K562 (cell line): ENCODE measurements at regions not wholly inside any gene's neighbourhood (a gene's known extent, or its start where the extent isn't known, plus 50 kb on each side); places are given as distances from the start of the nearest gene placed in this dataset.

Experiments used
- ATAC-seq: fragments of 200-7000 bp; cut with Tn5 transposase; 3 replicates; pipeline ENCODE4 v1.9.1; 2020; ENCODE audit warnings: moderate library complexity
- BruUV-seq: library from RNA; stranded (reverse); fragments of 400-500 nt; replicated peaks from 2 replicates; lab custom pipeline; 2021; lab: Mats Ljungman, UMichigan
- CTCF ChIA-PET: fragments of 300-600 bp; formaldehyde crosslinking; extraction: SDS; loops from one replicate; lab custom pipeline; 2021; ENCODE audit warnings: low intra/inter-chr PET ratio; lab: Yijun Ruan, JAX
- POLR2A ChIA-PET: fragments of 300-600, 350-650 bp; sonication (Branson Sonifier 250); formaldehyde crosslinking; extraction: SDS; loops from one replicate; lab custom pipeline; 2021; ENCODE audit warnings: antibody characterized with exemption, inconsistent platforms; lab: Yijun Ruan, JAX
- DNase-seq, 4 experiments: peaks; one replicate each; pipeline versions ENCODE4 v3.0.0 to v3.0.0-alpha.2; 2011 to 2018; ENCODE audit warnings: low spot score in 3 of 4, mixed read lengths in 3 of 4; ENCODE audit errors: extremely low read depth in 1 of 4
- FAIRE-seq: peaks from 2 replicates; lab custom pipeline; 2011; peaks lifted over from hg19 to GRCh38; lab: Jason Lieb, UNC
- H2AFZ ChIP-seq: 2 replicates; pipeline ENCODE4 v1.6.0; 2011; ENCODE audit warnings: low read depth, low read length, control low read depth, inconsistent platforms
- H3K27ac ChIP-seq: fragments of 200-600 bp; 3 replicates; pipeline ENCODE4 v1.8.0; 2011; ENCODE audit warnings: low read depth, mild to moderate bottlenecking, control low read depth, inconsistent platforms, low read length, moderate library complexity, mixed read lengths; ENCODE audit errors: extremely low read depth
- H3K27me3 ChIP-seq, 2 experiments: fragments of 300-600 bp in 1 of 2; 2 replicates in 1 of 2; 3 replicates in 1 of 2; pipeline versions ENCODE4 v1.6.0 to v1.8.0; 2011; ENCODE audit warnings: inconsistent platforms in 2 of 2, low read length in 2 of 2, mild to moderate bottlenecking in 1 of 2, mixed read lengths in 1 of 2, moderate library complexity in 1 of 2; ENCODE audit not compliant: control insufficient read depth in 2 of 2, insufficient read depth in 2 of 2
- H3K36me3 ChIP-seq: fragments of 300-600 bp; 3 replicates; pipeline ENCODE4 v1.8.0; 2011; ENCODE audit warnings: mild to moderate bottlenecking, low read length, inconsistent platforms; ENCODE audit not compliant: control insufficient read depth, insufficient read depth
- H3K4me1 ChIP-seq, 2 experiments: fragments of 200-600 bp in 1 of 2; replicated peaks in 1 of 2; 2 replicates in 1 of 2; 3 replicates in 1 of 2; pipeline versions ENCODE4 v1.5.1 to v1.8.0; 2011; ENCODE audit warnings: inconsistent platforms in 2 of 2, low read length in 2 of 2, mild to moderate bottlenecking in 1 of 2, mixed read lengths in 1 of 2, moderate library complexity in 1 of 2; ENCODE audit not compliant: control insufficient read depth in 2 of 2, insufficient read depth in 2 of 2
- H3K4me2 ChIP-seq: 2 replicates; pipeline ENCODE4 v1.6.1; 2011; ENCODE audit warnings: low read length, control low read depth, inconsistent platforms, mixed read lengths; ENCODE audit not compliant: insufficient read depth
- H3K4me3 ChIP-seq: fragments of 200-600 bp; sonication (generic), shearing (Covaris generic); 2 replicates; pipeline ENCODE4 v1.5.1; 2016; ENCODE audit warnings: control low read depth, inconsistent platforms
- H3K79me2 ChIP-seq: fragments of 200-600 bp; 3 replicates; pipeline ENCODE4 v1.8.0; 2011; ENCODE audit warnings: low read length, inconsistent platforms; ENCODE audit not compliant: control insufficient read depth, insufficient read depth
- H3K9ac ChIP-seq, 2 experiments: 2 replicates each; pipeline versions ENCODE4 v1.6.0 to v1.6.1; 2011; ENCODE audit warnings: low read depth in 2 of 2, low read length in 2 of 2, control low read depth in 1 of 2, inconsistent platforms in 1 of 2, mild to moderate bottlenecking in 1 of 2, mixed read lengths in 1 of 2; ENCODE audit not compliant: insufficient read depth in 1 of 2
- H3K9me1 ChIP-seq: one replicate; pipeline ENCODE4 v1.6.0; 2011; ENCODE audit warnings: inconsistent platforms, mild to moderate bottlenecking, low read length, moderate library complexity; ENCODE audit not compliant: control insufficient read depth, insufficient read depth
- H3K9me3 ChIP-seq: replicated peaks from 2 replicates; pipeline ENCODE4 v1.5.1; 2011; ENCODE audit warnings: low read depth, low read length, inconsistent platforms; ENCODE audit not compliant: control insufficient read depth, insufficient read depth
- H4K20me1 ChIP-seq: replicated peaks from 2 replicates; pipeline ENCODE4 v1.6.1; 2011; ENCODE audit warnings: low read length, inconsistent platforms, mixed read lengths; ENCODE audit not compliant: control insufficient read depth, insufficient read depth
- ERF ChIP-seq: fragments of 450-650 bp; formaldehyde crosslinking; IDR thresholded peaks from 2 replicates; pipeline ENCODE4 v1.4.0; 2020; ENCODE audit warnings: mild to moderate bottlenecking, mixed read lengths
- TCF7L2 ChIP-seq: fragments of 150-350 bp; IDR thresholded peaks from 2 replicates; pipeline ENCODE4 v1.6.1; 2016; ENCODE audit warnings: low read depth, mild to moderate bottlenecking, low read length, moderate library complexity
- ZNF592 ChIP-seq: fragments of 450-650 bp; IDR thresholded peaks from 2 replicates; pipeline ENCODE4 v1.6.1; 2017; ENCODE audit warnings: antibody characterized with exemption, mild to moderate bottlenecking
- WGBS: fragments of 100-300 bp; shearing (Covaris generic); methylation state at CpG from one replicate; pipeline ENCODE4 v1.1.6; 2016; ENCODE audit warnings: low coverage, mixed read lengths; ENCODE audit not compliant: insufficient coverage; ENCODE audit errors: missing lambda C conversion rate; 5-methylcytosine and 5-hydroxymethylcytosine counted together
- in situ Hi-C: fragments of 300-500 bp; cut with MboI; formaldehyde crosslinking; loops from 4 replicates; pipeline ENCODE4 v1.15.0; 2018; ENCODE audit warnings: inconsistent platforms, mixed read lengths
- intact Hi-C: fragments of 100-400 bp; cut with micrococcal nuclease; formaldehyde crosslinking; loops from 2 replicates; pipeline ENCODE4 v1.14.2; 2022

GRCh38 chr4:162920649-162921048 lies 246.0 kb downstream of the NAF1 start:
- intact Hi-C loops = no loop called here
- DNase-seq = no peak
- no peak overlapping the region for H3K4me2 ChIP-seq
- H3K36me3 ChIP-seq = no peaks in the 10 kb centered on the region
- POLR2A ChIA-PET = no interaction called here
- no peak overlapping the region for H2AFZ ChIP-seq
- no peak for ATAC-seq
- CTCF ChIA-PET = no interaction called here
- no peaks in the 10 kb centered on the region for H3K9me3 ChIP-seq
- FAIRE-seq = no peak
- in situ Hi-C loops = no loop called here
- WGBS = 0% methylated on average over 3 of the region's 3 CpGs
- no TSS peak for BruUV-seq
- no peak overlapping the region for H3K4me3 ChIP-seq
- H3K4me1 ChIP-seq = no peaks in the 10 kb centered on the region
- H3K79me2 ChIP-seq = no peaks in the 10 kb centered on the region
- no peak for TF ChIP-seq TCF7L2
- no peak for TF ChIP-seq ERF (CRISPR knock-in tag)
- no peak for TF ChIP-seq ZNF592
- H3K27me3 ChIP-seq = no peaks in the 10 kb centered on the region
- H3K9ac ChIP-seq = no peak overlapping the region
- H3K27ac ChIP-seq = no peak overlapping the region
- H4K20me1 ChIP-seq = no peaks in the 10 kb centered on the region
- H3K9me1 ChIP-seq = no peaks in the 10 kb centered on the region
